WTC11 (cell line): ENCODE measurements at regions not wholly inside any gene's neighbourhood (a gene's known extent, or its start where the extent isn't known, plus 50 kb on each side); places are given as distances from the start of the nearest gene placed in this dataset.

Experiments used
- ATAC-seq: fragments of 200-7000 bp; cut with Tn5 transposase; 2 replicates; pipeline ENCODE4 v1.10.0; 2021; ENCODE audit warnings: mild to moderate bottlenecking, moderate library complexity
- CTCF ChIA-PET: fragments of 300-600 bp; sonication (Branson Sonifier 250); formaldehyde crosslinking; loops from one replicate; lab custom pipeline; 2021; ENCODE audit warnings: antibody characterized with exemption; lab: Charles Lee
- POLR2A ChIA-PET: fragments of 350-600 bp; sonication (Branson Sonifier 250); formaldehyde crosslinking; loops from one replicate; lab custom pipeline; 2021; ENCODE audit warnings: antibody characterized with exemption; lab: Charles Lee
- DNase-seq: peaks from one replicate; pipeline ENCODE4 v3.0.0; 2021; ENCODE audit warnings: low spot score
- H3K27ac Mint-ChIP-seq: 2 replicates; pipeline ENCODE4 v1.8.0; 2021; ENCODE audit warnings: mixed read lengths
- H3K27me3 Mint-ChIP-seq: 2 replicates; pipeline ENCODE4 v1.8.0; 2021; ENCODE audit warnings: low read depth, mild to moderate bottlenecking, moderate library complexity, mixed read lengths
- H3K36me3 Mint-ChIP-seq: 2 replicates; pipeline ENCODE4 v1.8.0; 2021; ENCODE audit warnings: mixed read lengths
- H3K4me1 Mint-ChIP-seq: 2 replicates; pipeline ENCODE4 v1.8.0; 2022; ENCODE audit warnings: mixed read lengths
- H3K4me3 Mint-ChIP-seq: 2 replicates; pipeline ENCODE4 v1.8.0; 2021; ENCODE audit warnings: mild to moderate bottlenecking, moderate library complexity, mixed read lengths
- H3K9me3 Mint-ChIP-seq: 2 replicates; pipeline ENCODE4 v1.8.0; 2021; ENCODE audit warnings: mixed read lengths
- ATF1 ChIP-seq: sonication (generic); formaldehyde crosslinking; IDR thresholded peaks from 2 replicates; pipeline ENCODE4 v1.8.1; 2023; ENCODE audit warnings: mild to moderate bottlenecking, moderate library complexity, missing genetic modification reagents
- CBFB ChIP-seq: sonication (generic); formaldehyde crosslinking; IDR thresholded peaks from 2 replicates; pipeline ENCODE4 v1.8.1; 2022; ENCODE audit warnings: mild to moderate bottlenecking, low read depth, missing genetic modification reagents
- E2F1 ChIP-seq: sonication (generic); formaldehyde crosslinking; IDR thresholded peaks from 2 replicates; pipeline ENCODE4 v1.8.0; 2022; ENCODE audit warnings: mild to moderate bottlenecking, missing genetic modification reagents
- ELF4 ChIP-seq: sonication (generic); formaldehyde crosslinking; IDR thresholded peaks from 2 replicates; pipeline ENCODE4 v1.8.1; 2022; ENCODE audit warnings: low read depth, mild to moderate bottlenecking, moderate library complexity, missing genetic modification reagents
- ERG ChIP-seq: fragments of 250-450 bp; sonication (Bioruptor Pico); IDR thresholded peaks from 2 replicates; pipeline ENCODE4 v1.8.0; 2021; ENCODE audit warnings: mild to moderate bottlenecking
- ETV6 ChIP-seq: sonication (generic); formaldehyde crosslinking; IDR thresholded peaks from 2 replicates; pipeline ENCODE4 v1.8.1; 2022; ENCODE audit warnings: mild to moderate bottlenecking, missing genetic modification reagents
- FOXK1 ChIP-seq: sonication (generic); formaldehyde crosslinking; IDR thresholded peaks from 2 replicates; pipeline ENCODE4 v1.8.0; 2022; ENCODE audit warnings: mild to moderate bottlenecking, moderate library complexity, missing genetic modification reagents
- IRF1 ChIP-seq: sonication (generic); formaldehyde crosslinking; IDR thresholded peaks from 2 replicates; pipeline ENCODE4 v1.8.0; 2023; ENCODE audit warnings: missing genetic modification reagents
- KAT7 ChIP-seq: sonication (generic); formaldehyde crosslinking; IDR thresholded peaks from 2 replicates; pipeline ENCODE4 v1.8.1; 2023; ENCODE audit warnings: missing genetic modification reagents, mild to moderate bottlenecking, borderline replicate concordance
- MYBL2 ChIP-seq: sonication (generic); formaldehyde crosslinking; IDR thresholded peaks from 2 replicates; pipeline ENCODE4 v1.8.1; 2023; ENCODE audit warnings: mild to moderate bottlenecking, moderate library complexity, missing genetic modification reagents
- SOX15 ChIP-seq: fragments of 250-450 bp; sonication (Bioruptor Pico); IDR thresholded peaks from 2 replicates; pipeline ENCODE4 v1.9.0; 2021; ENCODE audit warnings: mild to moderate bottlenecking
- TCF7 ChIP-seq: sonication (generic); formaldehyde crosslinking; IDR thresholded peaks from 2 replicates; pipeline ENCODE4 v1.8.0; 2022; ENCODE audit warnings: mild to moderate bottlenecking, low read depth, missing genetic modification reagents, moderate library complexity
- TEAD1 ChIP-seq: sonication (generic); formaldehyde crosslinking; IDR thresholded peaks from 2 replicates; pipeline ENCODE4 v1.8.0; 2022; ENCODE audit warnings: mild to moderate bottlenecking, missing genetic modification reagents
- TEAD4 ChIP-seq: sonication (generic); formaldehyde crosslinking; IDR thresholded peaks from 2 replicates; pipeline ENCODE4 v1.8.0; 2022; ENCODE audit warnings: mild to moderate bottlenecking, missing genetic modification reagents
- USF1 ChIP-seq: sonication (generic); formaldehyde crosslinking; IDR thresholded peaks from 2 replicates; pipeline ENCODE4 v1.8.0; 2022; ENCODE audit warnings: mild to moderate bottlenecking, missing genetic modification reagents
- USF2 ChIP-seq: sonication (generic); formaldehyde crosslinking; IDR thresholded peaks from 2 replicates; pipeline ENCODE4 v1.8.1; 2023; ENCODE audit warnings: mild to moderate bottlenecking, missing genetic modification reagents, moderate library complexity
- ZNF219 ChIP-seq: sonication (generic); formaldehyde crosslinking; IDR thresholded peaks from 2 replicates; pipeline ENCODE4 v1.8.0; 2023; ENCODE audit warnings: missing genetic modification reagents, mild to moderate bottlenecking, borderline replicate concordance
- TF ChIP-seq, protein P1 (sequence below): sonication (generic); formaldehyde crosslinking; IDR thresholded peaks from 2 replicates; pipeline ENCODE4 v1.8.1; 2022; ENCODE audit warnings: mild to moderate bottlenecking, missing genetic modification reagents, moderate library complexity, borderline replicate concordance
- TF ChIP-seq, protein P2 (sequence below): fragments of 250-450 bp; sonication (Bioruptor Pico); conservative IDR thresholded peaks from 2 replicates; pipeline ENCODE4 v1.9.0; 2021; ENCODE audit warnings: mild to moderate bottlenecking

DNA sequence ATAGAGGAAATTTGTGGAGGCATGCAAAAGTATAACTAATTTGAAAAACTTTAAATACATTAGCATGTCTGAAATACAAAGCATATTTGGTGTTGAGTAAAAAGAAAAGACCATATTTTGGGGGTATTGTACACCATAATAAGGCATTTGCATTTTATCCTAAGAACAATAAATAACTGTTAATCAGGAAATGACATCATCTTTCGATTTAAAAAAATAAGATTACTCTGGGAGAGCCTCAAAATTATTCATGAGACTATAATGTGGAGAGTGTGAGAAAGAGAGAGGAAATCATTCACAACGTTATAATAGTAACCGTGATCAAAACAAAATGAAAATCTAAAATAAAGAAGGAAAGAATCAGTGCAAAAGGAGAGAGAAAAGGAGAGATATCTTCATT is 712.3 kb upstream of the POT1 start (continued):
- TF ChIP-seq, protein P1, sequence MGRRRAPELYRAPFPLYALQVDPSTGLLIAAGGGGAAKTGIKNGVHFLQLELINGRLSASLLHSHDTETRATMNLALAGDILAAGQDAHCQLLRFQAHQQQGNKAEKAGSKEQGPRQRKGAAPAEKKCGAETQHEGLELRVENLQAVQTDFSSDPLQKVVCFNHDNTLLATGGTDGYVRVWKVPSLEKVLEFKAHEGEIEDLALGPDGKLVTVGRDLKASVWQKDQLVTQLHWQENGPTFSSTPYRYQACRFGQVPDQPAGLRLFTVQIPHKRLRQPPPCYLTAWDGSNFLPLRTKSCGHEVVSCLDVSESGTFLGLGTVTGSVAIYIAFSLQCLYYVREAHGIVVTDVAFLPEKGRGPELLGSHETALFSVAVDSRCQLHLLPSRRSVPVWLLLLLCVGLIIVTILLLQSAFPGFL (CRISPR knock-in tag), result no peak
- TF ChIP-seq FOXK1, result no peak
- no peak for TF ChIP-seq ETV6
- TF ChIP-seq ELF4 (CRISPR knock-in tag), result no peak
- TF ChIP-seq E2F1 (CRISPR knock-in tag), result no peak
- TF ChIP-seq CBFB (CRISPR knock-in tag), result no peak
- no peak for TF ChIP-seq IRF1 (CRISPR knock-in tag)
- no peak for TF ChIP-seq USF1 (CRISPR knock-in tag)
- no peak for TF ChIP-seq TCF7 (CRISPR knock-in tag)
- TF ChIP-seq, protein P2, sequence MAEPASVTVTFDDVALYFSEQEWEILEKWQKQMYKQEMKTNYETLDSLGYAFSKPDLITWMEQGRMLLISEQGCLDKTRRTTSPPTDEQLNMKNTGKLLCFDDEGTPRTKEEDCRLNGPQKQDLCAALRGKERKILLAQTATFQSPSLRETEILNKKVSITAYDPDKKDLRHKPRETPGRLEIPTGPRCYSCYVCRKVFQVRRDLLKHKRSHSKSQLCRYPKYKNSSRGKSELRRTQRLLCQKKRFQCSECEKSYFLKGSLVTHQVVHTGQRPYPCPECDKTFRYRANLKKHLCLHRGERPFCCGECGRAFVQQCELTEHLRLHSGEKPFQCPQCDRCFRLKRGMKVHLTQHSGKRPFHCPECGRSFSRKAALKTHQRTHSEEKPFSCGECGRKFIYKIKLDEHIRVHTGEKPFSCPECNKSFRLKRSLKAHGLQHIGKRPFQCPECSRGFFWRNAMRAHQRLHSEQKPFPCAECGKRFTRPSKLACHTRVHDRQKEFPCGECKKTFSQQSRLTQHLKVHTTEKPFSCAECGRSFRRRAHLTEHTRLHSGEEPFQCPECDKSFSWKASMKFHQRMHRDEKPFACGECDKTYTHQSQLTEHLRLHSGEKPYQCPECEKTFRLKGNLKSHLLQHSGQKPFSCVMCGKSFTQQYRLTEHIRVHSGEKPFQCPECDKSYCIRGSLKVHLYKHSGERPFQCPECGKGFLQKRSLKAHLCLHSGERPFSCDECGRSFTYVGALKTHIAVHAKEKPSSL, result no peak

- TF ChIP-seq ATF1 (no peak), TEAD1 (CRISPR knock-in tag) (no peak), ZNF219 (CRISPR knock-in tag) (no peak), USF2 (CRISPR knock-in tag) (no peak), FOXK1 (no peak), MYBL2 (CRISPR knock-in tag) (no peak), SOX15 (CRISPR knock-in tag) (no peak), TEAD4 (CRISPR knock-in tag) (no peak), ERG (CRISPR knock-in tag) (no peak), KAT7 (no peak)
- ATAC-seq, result no peak
- ChIA-PET POLR2A (no interaction called here), CTCF (no interaction called here)
- no peak overlapping the region for H3K4me3 Mint-ChIP-seq
- H3K36me3 Mint-ChIP-seq, result no peaks in the 10 kb centered on the region
- H3K27ac Mint-ChIP-seq, result no peak overlapping the region
- DNase-seq, result no peak
- no peaks in the 10 kb centered on the region for H3K27me3 Mint-ChIP-seq
- H3K9me3 Mint-ChIP-seq, result no peaks in the 10 kb centered on the region
- H3K4me1 Mint-ChIP-seq, result no peaks in the 10 kb centered on the region
Measured at GRCh38 chr7:125636320-125636962, 706.8 kb upstream of the POT1 start.
